Upper lobe of left lung (tissue), 6 donors: ENCODE measurements at regions not wholly inside any gene's neighbourhood (a gene's known extent, or its start where the extent isn't known, plus 50 kb on each side); places are given as distances from the start of the nearest gene placed in this dataset.

Experiments
- ATAC-seq, 2 donors: fragments of 200-7000 bp; cut with Tn5 transposase; one replicate each; pipeline ENCODE4 v1.9.1; 2022; ENCODE audit warnings: mild to moderate bottlenecking in 2 of 2, moderate library complexity in 2 of 2; ENCODE audit not compliant: low FRiP score in 2 of 2
- DNase-seq, 2 donors: peaks; one replicate each; pipeline ENCODE4 v3.0.0-alpha.2; 2019 to 2020
- H3K27ac ChIP-seq, 4 donors: fragments of 200-600 bp; sonication (generic); one replicate each; pipeline ENCODE4 v1.5.1; 2016 to 2019
- H3K27me3 ChIP-seq, 4 donors: fragments of 200-600 bp; sonication (generic); one replicate each; pipeline ENCODE4 v1.5.1; 2017 to 2019
- H3K36me3 ChIP-seq, 4 donors: fragments of 200-600 bp; sonication (generic); one replicate each; pipeline ENCODE4 v1.5.1; 2016 to 2019
- H3K4me1 ChIP-seq, 4 donors: fragments of 200-600 bp; sonication (generic); one replicate each; pipeline ENCODE4 v1.5.1; 2018 to 2019
- H3K4me3 ChIP-seq, 4 donors: fragments of 200-600 bp; sonication (generic); one replicate each; pipeline ENCODE4 v1.5.1; 2017 to 2019; ENCODE audit warnings: mild to moderate bottlenecking in 2 of 4, moderate library complexity in 1 of 4
- H3K9me3 ChIP-seq, 4 donors: fragments of 200-600 bp; sonication (generic); one replicate each; pipeline ENCODE4 v1.5.1; 2018 to 2019
- CTCF ChIP-seq, 6 experiments: fragments of 450-650 bp in 4 of 6; fragments of 200-600 bp in 2 of 6; sonication (generic) in 2 of 6; IDR thresholded peaks; one replicate each; pipeline ENCODE4 v1.5.1; 2016 to 2019; ENCODE audit warnings: antibody characterized with exemption in 6 of 6
- EP300 ChIP-seq, 4 donors: sonication (generic); formaldehyde crosslinking; IDR thresholded peaks; one replicate each; pipeline ENCODE4 v1.5.1; 2017; ENCODE audit warnings: antibody characterized with exemption in 4 of 4, control low read depth in 2 of 4
- POLR2A ChIP-seq, 4 donors: fragments of 450-650 bp; IDR thresholded peaks; one replicate each; pipeline ENCODE4 v1.5.1; 2016 to 2017; ENCODE audit warnings: antibody characterized with exemption in 4 of 4, mild to moderate bottlenecking in 2 of 4
- POLR2AphosphoS5 ChIP-seq, 2 donors: sonication (generic); formaldehyde crosslinking; IDR thresholded peaks; one replicate each; pipeline ENCODE4 v1.5.1; 2017; ENCODE audit warnings: antibody characterized with exemption in 2 of 2
- WGBS, 2 donors: methylation state at CpG; one replicate each; pipeline ENCODE4 v1.1.5; 2017 to 2018; 5-methylcytosine and 5-hydroxymethylcytosine counted together
- donor health status: DM: no; HTN: no; CAD: no; lungs with moderate emphysema.
- donor health status: DM: no; HTN: yes; CAD: no; lungs with severe emphysema.

- Histone ChIP-seq H3K9me3 (no peaks in the 10 kb centered on the region), H3K27ac (no peak overlapping the region), H3K4me3 (no peak overlapping the region), H3K27me3 (no peaks in the 10 kb centered on the region), H3K4me1 (peaks cover 0 to 12% (median 4%) of the 10 kb centered on the region in 4 donors), H3K36me3 (no peaks in the 10 kb centered on the region)
- WGBS, 2 donors: 77 to 92% methylated on average over 2 of the region's 2 CpGs
- ATAC-seq: peak in 1 of 2 donors; percentile 57
- TF ChIP-seq CTCF (IDR thresholded peaks at IDR 0.05) (no peak), EP300 (IDR thresholded peaks at IDR 0.05) (no peak), POLR2AphosphoS5 (IDR thresholded peaks at IDR 0.05) (no peak), POLR2A (IDR thresholded peaks at IDR 0.05) (no peak)
- DNase-seq: no peak
Observed at GRCh38 chr6:139602577-139602976, 228.1 kb upstream of the CITED2 start.

GRCh38 chr6:139600919-139601475 is 226.5 kb upstream of the CITED2 start:
- ATAC-seq (no peak), DNase-seq (no peak)
- TF ChIP-seq CTCF (IDR thresholded peaks at IDR 0.05): no peak

GRCh38 chr6:139600343-139600742 is 225.9 kb upstream of the CITED2 start:
- Histone ChIP-seq H3K27ac (no peak overlapping the region), H3K4me3 (no peak overlapping the region), H3K27me3 (no peaks in the 10 kb centered on the region), H3K9me3 (no peaks in the 10 kb centered on the region), H3K36me3 (no peaks in the 10 kb centered on the region), H3K4me1 (peaks cover 5 to 18% (median 9%) of the 10 kb centered on the region in 4 donors)
- TF ChIP-seq POLR2A (IDR thresholded peaks at IDR 0.05) (no peak), POLR2AphosphoS5 (IDR thresholded peaks at IDR 0.05) (no peak), EP300 (IDR thresholded peaks at IDR 0.05) (no peak), CTCF (IDR thresholded peaks at IDR 0.05) (no peak)
- DNase-seq (no peak), ATAC-seq (no peak)
- 84 to 87% methylated on average over 3 of the region's 3 CpGs for WGBS, 2 donors

More at GRCh38 chr6:139600919-139601475, 226.5 kb upstream of the CITED2 start:
- no peak overlapping the region for H3K4me3 ChIP-seq
- H3K36me3 ChIP-seq: no peaks in the 10 kb centered on the region
- no peak overlapping the region for H3K27ac ChIP-seq
- peaks cover 0 to 18% (median 7%) of the 10 kb centered on the region in 4 donors for H3K4me1 ChIP-seq
- H3K9me3 ChIP-seq: no peaks in the 10 kb centered on the region
- H3K27me3 ChIP-seq: no peaks in the 10 kb centered on the region
- WGBS, 2 donors: 84 to 93% methylated on average over 2 of the region's 2 CpGs

- ATAC-seq: peak; percentile 68 to 82
- 37 to 43% methylated on average over 7 of the region's 7 CpGs for WGBS, 2 donors
- peak overlapping the region; percentile 33 to 67 (median 54) for H3K27ac ChIP-seq
- peaks cover 5 to 18% (median 10%) of the 10 kb centered on the region in 4 donors for H3K4me1 ChIP-seq
- H3K27me3 ChIP-seq: no peaks in the 10 kb centered on the region
- H3K4me3 ChIP-seq: no peak overlapping the region
- TF ChIP-seq EP300 (IDR thresholded peaks at IDR 0.05): no peak
- peak in 1 of 2 donors; percentile 47 for TF ChIP-seq POLR2AphosphoS5 (IDR thresholded peaks at IDR 0.05)
- no peak for TF ChIP-seq POLR2A (IDR thresholded peaks at IDR 0.05)
- no peak for TF ChIP-seq CTCF (IDR thresholded peaks at IDR 0.05)
- DNase-seq: peak in 1 of 2 donors; percentile 54
- no peaks in the 10 kb centered on the region for H3K36me3 ChIP-seq
- no peaks in the 10 kb centered on the region for H3K9me3 ChIP-seq
Observed at GRCh38 chr6:139597771-139598755, 223.6 kb upstream of the CITED2 start.
